WERI-Rb-1 (cell line): ENCODE measurements at regions not wholly inside any gene's neighbourhood (a gene's known extent, or its start where the extent isn't known, plus 50 kb on each side); places are given as distances from the start of the nearest gene placed in this dataset.
"Not testable (repeated sequence)": the region's sequence is repeated elsewhere in the genome, so short reads cannot be mapped to it uniquely, and the experiment has no call there.

Experiments
- DNase-seq: peaks from one replicate; pipeline ENCODE4 v3.0.0-alpha.2; 2020
- H3K27ac ChIP-seq: fragments of 250-450 bp; sonication (Bioruptor Pico); 2 replicates; pipeline ENCODE4 v1.5.1; 2020; ENCODE audit warnings: mild to moderate bottlenecking, moderate library complexity
- H3K27me3 ChIP-seq: fragments of 250-450 bp; sonication (Bioruptor Pico); 2 replicates; pipeline ENCODE4 v1.5.1; 2021; ENCODE audit warnings: mild to moderate bottlenecking, low read depth, moderate library complexity; ENCODE audit not compliant: insufficient read depth, severe bottlenecking
- H3K36me3 ChIP-seq: fragments of 250-450 bp; sonication (Bioruptor Pico); 2 replicates; pipeline ENCODE4 v1.5.1; 2020; ENCODE audit warnings: mild to moderate bottlenecking, moderate library complexity
- H3K4me3 ChIP-seq: 2 replicates; pipeline ENCODE4 v1.5.1; 2011; ENCODE audit warnings: low read depth, mild to moderate bottlenecking, control low read depth, low read length
- H3K9me3 ChIP-seq: fragments of 250-450 bp; sonication (Bioruptor Pico); 2 replicates; pipeline ENCODE4 v1.5.1; 2021; ENCODE audit warnings: mild to moderate bottlenecking, moderate library complexity; ENCODE audit not compliant: severe bottlenecking
- TF ChIP-seq, protein P1 (sequence below): IDR thresholded peaks from 2 replicates; pipeline ENCODE4 v1.5.1; 2011; ENCODE audit warnings: low read depth, mild to moderate bottlenecking, control low read depth, inconsistent platforms, low read length

GRCh38 chr2:91844451-91844825 is 3026.8 kb upstream of the TEKT4 start:
- TF ChIP-seq, protein P1, sequence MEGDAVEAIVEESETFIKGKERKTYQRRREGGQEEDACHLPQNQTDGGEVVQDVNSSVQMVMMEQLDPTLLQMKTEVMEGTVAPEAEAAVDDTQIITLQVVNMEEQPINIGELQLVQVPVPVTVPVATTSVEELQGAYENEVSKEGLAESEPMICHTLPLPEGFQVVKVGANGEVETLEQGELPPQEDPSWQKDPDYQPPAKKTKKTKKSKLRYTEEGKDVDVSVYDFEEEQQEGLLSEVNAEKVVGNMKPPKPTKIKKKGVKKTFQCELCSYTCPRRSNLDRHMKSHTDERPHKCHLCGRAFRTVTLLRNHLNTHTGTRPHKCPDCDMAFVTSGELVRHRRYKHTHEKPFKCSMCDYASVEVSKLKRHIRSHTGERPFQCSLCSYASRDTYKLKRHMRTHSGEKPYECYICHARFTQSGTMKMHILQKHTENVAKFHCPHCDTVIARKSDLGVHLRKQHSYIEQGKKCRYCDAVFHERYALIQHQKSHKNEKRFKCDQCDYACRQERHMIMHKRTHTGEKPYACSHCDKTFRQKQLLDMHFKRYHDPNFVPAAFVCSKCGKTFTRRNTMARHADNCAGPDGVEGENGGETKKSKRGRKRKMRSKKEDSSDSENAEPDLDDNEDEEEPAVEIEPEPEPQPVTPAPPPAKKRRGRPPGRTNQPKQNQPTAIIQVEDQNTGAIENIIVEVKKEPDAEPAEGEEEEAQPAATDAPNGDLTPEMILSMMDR: 0 out of 2 replicates have a peak, but pooled peaks have one; percentile 6
- not testable (repeated sequence) for H3K4me3 ChIP-seq, H3K9me3 ChIP-seq

GRCh38 chr2:91846388-91846787 is 3024.8 kb upstream of the TEKT4 start:
- DNase-seq, H3K9me3 ChIP-seq, H3K4me3 ChIP-seq, H3K27me3 ChIP-seq, H3K27ac ChIP-seq, H3K36me3 ChIP-seq: not testable (repeated sequence)

More at GRCh38 chr2:91844451-91844825, 3026.8 kb upstream of the TEKT4 start:
- not testable (repeated sequence) for H3K27ac ChIP-seq, DNase-seq, H3K27me3 ChIP-seq, H3K36me3 ChIP-seq

DNA sequence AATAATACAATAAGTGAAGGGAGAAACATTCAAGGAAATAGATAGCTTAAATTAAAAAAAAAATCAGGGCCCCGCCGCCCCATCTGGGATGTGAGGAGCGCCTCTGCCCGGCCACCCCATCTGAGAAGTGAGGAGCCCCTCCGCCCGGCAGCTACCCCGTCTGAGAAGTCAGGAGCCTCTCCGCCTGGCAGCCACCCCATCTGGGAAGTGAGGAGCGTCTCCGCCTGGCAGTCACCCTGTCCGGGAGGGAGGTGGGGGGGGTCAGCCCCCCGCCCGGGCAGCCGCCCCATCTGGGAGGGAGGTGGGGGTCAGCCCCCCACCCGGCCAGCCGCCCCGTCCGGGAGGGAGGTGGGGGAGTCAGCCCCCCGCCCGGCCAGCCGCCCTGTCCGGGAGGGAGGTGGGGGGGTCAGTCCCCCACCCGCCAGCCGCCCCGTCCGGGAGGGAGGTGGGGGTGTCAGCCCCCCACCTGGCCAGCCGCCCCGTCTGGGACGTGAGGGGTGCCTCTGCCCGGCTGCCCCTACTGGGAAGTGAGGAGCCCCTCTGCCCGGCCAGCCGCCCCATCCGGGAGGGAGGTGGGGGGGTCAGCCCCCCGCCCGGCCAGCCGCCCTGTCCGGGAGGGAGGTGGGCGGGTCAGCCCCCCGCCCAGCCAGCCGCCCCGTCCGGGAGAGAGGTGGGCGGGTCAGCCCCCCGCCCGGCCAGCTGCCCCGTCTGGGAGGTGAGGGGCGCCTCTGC is 3019.4 kb upstream of the TEKT4 start:
- not testable (repeated sequence) for H3K9me3 ChIP-seq, H3K27me3 ChIP-seq, H3K27ac ChIP-seq, DNase-seq, H3K36me3 ChIP-seq, H3K4me3 ChIP-seq

DNA sequence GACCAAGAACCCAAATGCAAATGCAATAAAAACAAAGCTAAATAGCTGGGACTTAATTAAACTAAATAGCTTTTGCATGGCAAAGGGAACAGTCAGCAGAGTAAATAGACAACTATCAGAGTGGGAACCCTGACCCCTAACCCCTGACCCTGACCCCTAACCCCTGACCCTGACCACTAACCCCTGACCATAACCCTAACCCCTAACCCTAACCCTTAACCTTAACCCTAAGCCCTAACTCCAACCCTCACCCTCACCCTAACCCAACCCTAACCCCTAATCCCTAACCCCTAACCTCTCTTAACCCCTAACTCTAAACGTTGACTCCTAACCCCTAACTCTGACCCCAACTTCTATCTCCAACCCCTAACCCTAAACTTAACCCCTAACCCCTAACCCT is 3014.3 kb upstream of the TEKT4 start:
- H3K9me3 ChIP-seq, H3K27me3 ChIP-seq, DNase-seq, H3K27ac ChIP-seq, H3K4me3 ChIP-seq, H3K36me3 ChIP-seq: not testable (repeated sequence)

DNA sequence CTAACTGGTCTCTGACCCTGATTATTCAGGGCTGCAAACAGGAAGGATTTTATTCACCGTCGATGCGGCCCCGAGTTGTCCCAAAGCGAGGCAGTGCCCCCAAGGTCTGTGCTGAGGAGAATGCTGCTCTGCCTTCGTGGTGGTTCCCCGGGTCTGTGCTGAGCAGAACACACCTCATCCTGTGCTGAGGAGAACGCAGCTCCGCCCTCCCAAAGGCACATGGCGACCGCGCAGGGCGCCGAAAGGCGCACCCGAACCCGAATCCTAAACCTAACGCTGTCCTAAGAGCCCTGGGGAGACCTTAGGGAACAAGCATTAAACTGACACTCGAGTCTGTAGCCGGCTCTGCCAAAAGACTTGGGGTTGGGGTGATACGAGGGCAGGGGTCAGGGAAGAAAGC is 3013.5 kb upstream of the TEKT4 start:
- not testable (repeated sequence) for H3K9me3 ChIP-seq, H3K27me3 ChIP-seq, H3K4me3 ChIP-seq, H3K36me3 ChIP-seq, H3K27ac ChIP-seq, DNase-seq

GRCh38 chr2:91871716-91872115 is 2999.5 kb upstream of the TEKT4 start:
- H3K4me3 ChIP-seq, H3K36me3 ChIP-seq, DNase-seq, H3K27ac ChIP-seq, H3K27me3 ChIP-seq, H3K9me3 ChIP-seq: not testable (repeated sequence)

DNA sequence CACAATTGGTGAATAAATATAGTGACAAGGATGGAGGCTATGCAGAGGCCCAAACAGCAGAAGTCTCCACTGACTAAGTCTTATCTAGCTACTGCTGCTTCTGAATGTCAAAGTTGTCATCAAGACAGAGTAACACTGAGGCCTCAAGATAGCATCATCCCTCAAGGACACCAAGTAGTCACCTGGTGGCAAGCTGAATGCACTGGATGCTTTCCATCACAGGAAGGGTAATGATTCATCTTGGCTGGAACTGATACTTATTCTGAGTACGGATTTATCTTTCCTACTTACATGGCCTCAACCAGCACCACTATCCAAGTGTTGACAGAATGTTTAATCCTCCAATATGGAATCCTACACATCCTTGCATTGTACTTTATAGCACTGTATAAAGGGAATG is 2997.8 kb upstream of the TEKT4 start:
- not testable (repeated sequence) for H3K4me3 ChIP-seq, H3K27me3 ChIP-seq, H3K9me3 ChIP-seq, H3K27ac ChIP-seq, H3K36me3 ChIP-seq, DNase-seq

GRCh38 chr2:91877658-91878210 is 2993.5 kb upstream of the TEKT4 start:
- H3K4me3 ChIP-seq, H3K27ac ChIP-seq, H3K36me3 ChIP-seq, H3K27me3 ChIP-seq, H3K9me3 ChIP-seq, DNase-seq: not testable (repeated sequence)

DNA sequence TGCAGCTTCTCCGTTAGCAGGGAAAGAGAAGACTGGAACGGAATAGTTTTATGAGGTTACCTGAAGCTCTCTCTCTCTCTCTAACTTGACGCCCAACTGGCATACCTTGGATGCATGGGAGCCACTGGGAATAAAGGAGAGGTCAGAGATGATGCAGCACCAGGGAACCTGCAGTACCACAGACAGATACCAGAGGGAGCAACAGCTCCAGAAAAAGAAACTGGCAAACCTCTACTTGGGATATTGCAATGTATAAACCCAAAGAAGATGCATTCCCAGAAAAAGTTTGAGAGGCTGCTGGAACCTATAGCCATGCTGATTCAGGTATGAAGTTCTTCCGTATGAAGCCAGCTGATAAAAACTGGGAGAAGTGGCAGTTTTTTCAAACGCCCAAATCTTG is 2976.1 kb upstream of the TEKT4 start:
- TF ChIP-seq, protein P1: peak; percentile 25; the same call in 1 of the 2 replicates

GRCh38 chr2:91917602-91918001 is 2953.6 kb upstream of the TEKT4 start:
- H3K9me3 ChIP-seq: not testable (repeated sequence)

More for the DNA sequence above, 2976.1 kb upstream of the TEKT4 start:
- not testable (repeated sequence) for H3K36me3 ChIP-seq, H3K9me3 ChIP-seq, H3K27me3 ChIP-seq, H3K4me3 ChIP-seq, H3K27ac ChIP-seq, DNase-seq

More at GRCh38 chr2:91917602-91918001, 2953.6 kb upstream of the TEKT4 start:
- H3K4me3 ChIP-seq, DNase-seq, H3K27ac ChIP-seq, H3K27me3 ChIP-seq, H3K36me3 ChIP-seq: not testable (repeated sequence)
